Anterior cingulate cortex (tissue), 58 donors: ENCODE measurements at regions not wholly inside any gene's neighbourhood (a gene's known extent, or its start where the extent isn't known, plus 50 kb on each side); places are given as distances from the start of the nearest gene placed in this dataset.
"Not testable (repeated sequence)": the region's sequence is repeated elsewhere in the genome, so short reads cannot be mapped to it uniquely, and the experiment has no call there.

Experiments
- DNase-seq, 58 donors: peaks; one replicate each; lab custom pipeline; 2025; lab: John Stamatoyannopoulos, UW

DNA sequence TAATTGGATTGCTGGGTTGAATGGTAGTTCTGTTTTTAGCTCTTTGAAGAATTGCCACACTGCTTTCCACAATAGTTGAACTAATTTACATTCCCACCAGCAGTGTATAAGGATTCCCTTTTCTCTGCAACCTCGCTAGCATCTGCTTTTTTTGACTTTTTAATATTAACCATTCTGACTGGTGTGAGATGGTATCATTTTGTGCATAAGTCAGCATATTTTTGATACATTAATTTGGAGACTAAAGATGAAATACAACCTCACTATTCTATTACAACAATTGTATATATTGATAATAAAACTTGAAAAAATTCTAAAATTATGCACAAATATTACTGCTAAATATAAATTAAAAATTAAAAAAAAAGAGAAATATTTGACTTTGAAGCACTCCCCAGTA lies 350.9 kb downstream of the SPIN4 start:
- not testable (repeated sequence) for DNase-seq
